Keratinocyte (primary cell): ENCODE measurements at regions not wholly inside any gene's neighbourhood (a gene's known extent, or its start where the extent isn't known, plus 50 kb on each side); places are given as distances from the start of the nearest gene placed in this dataset.
A peak's percentile ranks its signal among the peaks of the same experiment; 100 is the strongest.

Experiments used
- DNase-seq: peaks from one replicate; pipeline ENCODE4 v3.0.0-alpha.2; 2011; ENCODE audit warnings: low read depth, missing footprints, low spot score
- FAIRE-seq: peaks from 2 replicates; lab custom pipeline; 2011; peaks lifted over from hg19 to GRCh38; lab: Jason Lieb, UNC
- H2AFZ ChIP-seq: 2 replicates; pipeline ENCODE4 v1.6.0; 2012; ENCODE audit warnings: low read length, control low read depth, inconsistent platforms; ENCODE audit not compliant: control insufficient read depth
- H3K27ac ChIP-seq: 2 replicates; pipeline ENCODE4 v1.5.1; 2011; ENCODE audit warnings: low read length; ENCODE audit not compliant: control insufficient read depth, insufficient read depth
- H3K27me3 ChIP-seq: 3 replicates; pipeline ENCODE4 v1.6.0; 2011; ENCODE audit warnings: low read length; ENCODE audit not compliant: control insufficient read depth, insufficient read depth; ENCODE audit errors: extremely low read depth
- H3K36me3 ChIP-seq, 2 experiments: 2 replicates in 1 of 2; 3 replicates in 1 of 2; pipeline ENCODE4 v1.5.1; 2011; ENCODE audit warnings: low read length in 2 of 2, mild to moderate bottlenecking in 1 of 2; ENCODE audit not compliant: control insufficient read depth in 2 of 2, insufficient read depth in 2 of 2; ENCODE audit errors: extremely low read depth in 1 of 2
- H3K4me1 ChIP-seq: 3 replicates; pipeline ENCODE4 v1.5.1; 2011; ENCODE audit warnings: low read length; ENCODE audit not compliant: control insufficient read depth, insufficient read depth; ENCODE audit errors: extremely low read depth
- H3K4me2 ChIP-seq: 3 replicates; pipeline ENCODE4 v1.6.0; 2011; ENCODE audit warnings: low read depth, low read length; ENCODE audit not compliant: control insufficient read depth, insufficient read depth; ENCODE audit errors: extremely low read depth
- H3K4me3 ChIP-seq, 3 experiments: fragments of 200-600 bp in 1 of 3; sonication (generic) in 1 of 3; 2 replicates in 2 of 3; 3 replicates in 1 of 3; pipeline ENCODE4 v1.5.1; 2011 to 2016; ENCODE audit warnings: low read length in 3 of 3, mild to moderate bottlenecking in 3 of 3, control low read depth in 2 of 3, inconsistent platforms in 1 of 3, low read depth in 1 of 3, mixed read lengths in 1 of 3, mixed run types in 1 of 3, moderate library complexity in 1 of 3; ENCODE audit not compliant: control insufficient read depth in 2 of 3, insufficient read depth in 2 of 3; ENCODE audit errors: extremely low read depth in 1 of 3
- H3K79me2 ChIP-seq: 2 replicates; pipeline ENCODE4 v1.6.0; 2012; ENCODE audit warnings: low read length; ENCODE audit not compliant: control insufficient read depth, insufficient read depth
- H3K9ac ChIP-seq: 3 replicates; pipeline ENCODE4 v1.6.0; 2011; ENCODE audit warnings: low read length; ENCODE audit not compliant: control insufficient read depth, insufficient read depth; ENCODE audit errors: extremely low read depth
- H3K9me1 ChIP-seq: 3 replicates; pipeline ENCODE4 v1.6.0; 2011; ENCODE audit warnings: low read length; ENCODE audit not compliant: control insufficient read depth, insufficient read depth; ENCODE audit errors: extremely low read depth
- H3K9me3 ChIP-seq: 2 replicates; pipeline ENCODE4 v1.5.1; 2012; ENCODE audit warnings: low read depth, low read length; ENCODE audit not compliant: control insufficient read depth
- H4K20me1 ChIP-seq: 3 replicates; pipeline ENCODE4 v1.6.0; 2011; ENCODE audit warnings: low read length; ENCODE audit not compliant: control insufficient read depth, insufficient read depth; ENCODE audit errors: extremely low read depth
- CTCF ChIP-seq, 3 experiments: IDR thresholded peaks in 1 of 3; conservative IDR thresholded peaks in 1 of 3; optimal IDR thresholded peaks in 1 of 3; 2 replicates in 2 of 3; 3 replicates in 1 of 3; pipeline versions ENCODE3 to v1.5.1; 2011; ENCODE audit warnings: low read length in 3 of 3, mild to moderate bottlenecking in 3 of 3, moderate library complexity in 2 of 3, control low read depth in 1 of 3, inconsistent platforms in 1 of 3; ENCODE audit not compliant: insufficient read depth in 2 of 3; ENCODE audit errors: extremely low read depth in 1 of 3
- EZH2 ChIP-seq: IDR thresholded peaks from one replicate; pipeline ENCODE4 v1.6.1; 2012; ENCODE audit warnings: inconsistent platforms, mild to moderate bottlenecking, low read length, moderate library complexity
- dilution Hi-C: fragments of 300-500 bp; cut with MboI; formaldehyde crosslinking; loops from one replicate; pipeline ENCODE4 v1.7.0; 2020; ENCODE audit warnings: low sequenced_read_pairs; ENCODE audit not compliant: extremely low pct_ligation_motif_present

- Histone ChIP-seq H3K4me1 (no peaks in the 10 kb centered on the region), H3K27ac (no peak overlapping the region), H3K79me2 (no peaks in the 10 kb centered on the region), H4K20me1 (no peaks in the 10 kb centered on the region), H3K4me3 (no peak overlapping the region), H3K36me3 (no peaks in the 10 kb centered on the region), H2AFZ (no peak overlapping the region), H3K9ac (no peak overlapping the region), H3K9me3 (no peaks in the 10 kb centered on the region), H3K4me2 (no peak overlapping the region), H3K27me3 (no peaks in the 10 kb centered on the region), H3K9me1 (no peaks in the 10 kb centered on the region)
- dilution Hi-C loops = no loop called here
- DNase-seq = no peak
- no peak for FAIRE-seq
- TF ChIP-seq EZH2 (no peak), CTCF (optimal IDR thresholded peaks at IDR 0.05 in 1 of 3, IDR thresholded peaks at IDR 0.05 in 1 of 3, conservative IDR thresholded peaks at IDR 0.05 in 1 of 3; ENCODE audit: extremely low read depth in 1 of 3, insufficient read depth in 2 of 3, low read length in 3 of 3) (no peak)
Measured at GRCh38 chr3:180401226-180401625, 200.7 kb upstream of the TTC14 start.

DNA sequence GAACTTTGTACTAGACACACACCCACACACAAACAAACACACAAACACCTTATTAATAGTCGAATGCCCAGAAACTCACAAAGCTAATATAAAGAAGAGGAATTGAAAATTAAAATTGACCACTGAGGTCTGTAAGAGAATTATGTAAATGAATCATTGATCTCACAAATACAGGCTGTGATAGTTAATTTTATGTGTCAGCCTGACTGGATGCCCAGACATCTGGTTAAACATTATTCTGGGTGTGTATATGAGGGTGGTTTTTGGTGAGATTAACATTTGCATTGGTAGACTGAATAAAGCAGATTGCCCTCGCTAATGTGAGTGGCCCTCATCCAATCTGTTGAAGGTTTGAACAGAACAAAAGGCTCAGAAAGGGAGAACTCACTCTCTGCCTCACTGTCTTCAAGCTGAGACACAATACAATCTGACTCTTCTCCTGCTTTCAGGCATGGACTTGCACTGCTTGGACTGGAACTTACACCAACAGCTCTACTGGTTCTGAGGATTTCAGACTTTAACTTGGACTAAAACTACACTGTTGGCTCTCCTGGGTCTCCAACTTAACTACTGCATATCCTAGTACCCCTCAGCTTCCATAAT lies 199.4 kb upstream of the TTC14 start:
- H3K27ac ChIP-seq = no peak overlapping the region
- TF ChIP-seq EZH2 (no peak), CTCF (optimal IDR thresholded peaks at IDR 0.05 in 1 of 3, IDR thresholded peaks at IDR 0.05 in 1 of 3, conservative IDR thresholded peaks at IDR 0.05 in 1 of 3; ENCODE audit: extremely low read depth in 1 of 3, insufficient read depth in 2 of 3, low read length in 3 of 3) (no peak)
- peak; percentile 69 for FAIRE-seq

More for the DNA sequence above, 199.4 kb upstream of the TTC14 start:
- Histone ChIP-seq H3K27me3 (no peaks in the 10 kb centered on the region), H3K4me1 (no peaks in the 10 kb centered on the region), H2AFZ (no peak overlapping the region), H4K20me1 (no peaks in the 10 kb centered on the region), H3K9me3 (no peaks in the 10 kb centered on the region), H3K9me1 (no peaks in the 10 kb centered on the region), H3K79me2 (no peaks in the 10 kb centered on the region), H3K36me3 (no peaks in the 10 kb centered on the region), H3K9ac (no peak overlapping the region), H3K4me2 (peak overlapping the region; percentile 11), H3K4me3 (peak overlapping the region in 1 of 3 experiments; percentile 5)
- dilution Hi-C loops = no loop called here
- no peak for DNase-seq
